Esophagus muscularis mucosa (tissue), 4 donors: ENCODE measurements at regions not wholly inside any gene's neighbourhood (a gene's known extent, or its start where the extent isn't known, plus 50 kb on each side); places are given as distances from the start of the nearest gene placed in this dataset.

Source experiments
- DNase-seq: peaks from one replicate; pipeline ENCODE4 v3.0.0-alpha.2; 2017; ENCODE audit errors: extremely low spot score
- H3K27ac ChIP-seq, 4 donors: fragments of 200-600 bp; sonication (generic); replicated peaks in 1 of 4; 1 replicate in 3 of 4; 2 replicates in 1 of 4; pipeline ENCODE4 v1.5.1; 2016 to 2019; ENCODE audit warnings: mild to moderate bottlenecking in 1 of 4
- H3K27me3 ChIP-seq, 4 donors: fragments of 200-600 bp; sonication (generic); one replicate each; pipeline versions ENCODE4 v1.5.1 to v1.6.0; 2016 to 2019
- H3K36me3 ChIP-seq, 4 donors: fragments of 200-600 bp; sonication (generic); one replicate each; pipeline ENCODE4 v1.5.1; 2016 to 2019
- H3K4me1 ChIP-seq, 4 donors: fragments of 200-600 bp; sonication (generic); one replicate each; pipeline ENCODE4 v1.5.1; 2016 to 2019
- H3K4me3 ChIP-seq, 4 donors: fragments of 200-600 bp; sonication (generic); 1 replicate in 2 of 4; 2 replicates in 2 of 4; pipeline ENCODE4 v1.5.1; 2016 to 2019; ENCODE audit warnings: mild to moderate bottlenecking in 4 of 4, moderate library complexity in 1 of 4
- H3K9me3 ChIP-seq, 4 donors: fragments of 200-600 bp; sonication (generic); 1 replicate in 3 of 4; 2 replicates in 1 of 4; pipeline ENCODE4 v1.5.1; 2016 to 2019
- CTCF ChIP-seq, 3 experiments: fragments of 200-600 bp in 2 of 3; fragments of 450-650 bp in 1 of 3; sonication (generic) in 2 of 3; IDR thresholded peaks; one replicate each; pipeline ENCODE4 v1.5.1; 2017 to 2019; ENCODE audit warnings: antibody characterized with exemption in 3 of 3, mild to moderate bottlenecking in 2 of 3, moderate library complexity in 1 of 3
- EP300 ChIP-seq: sonication (generic); formaldehyde crosslinking; IDR thresholded peaks from one replicate; pipeline ENCODE4 v1.6.1; 2017; ENCODE audit warnings: antibody characterized with exemption
- POLR2A ChIP-seq: fragments of 450-650 bp; IDR thresholded peaks from one replicate; pipeline ENCODE4 v1.6.1; 2017; ENCODE audit warnings: antibody characterized with exemption, moderate library complexity, mild to moderate bottlenecking, low read depth
- POLR2AphosphoS5 ChIP-seq, 2 donors: sonication (generic); formaldehyde crosslinking; IDR thresholded peaks; one replicate each; pipeline ENCODE4 v1.6.1; 2017; ENCODE audit warnings: antibody characterized with exemption in 2 of 2
- WGBS: methylation state at CpG from one replicate; pipeline ENCODE4 v1.1.5; 2018; 5-methylcytosine and 5-hydroxymethylcytosine counted together
- intact Hi-C: fragments of 100-400 bp; cut with DNase I; formaldehyde crosslinking; loops from one replicate; pipeline ENCODE4 v1.15.1; 2023

- Histone ChIP-seq H3K4me1 (peaks cover 0 to 13% (median 6%) of the 10 kb centered on the region in 4 donors), H3K27me3 (no peaks in the 10 kb centered on the region), H3K4me3 (no peak overlapping the region), H3K36me3 (peaks cover 0 to 5% (median 2%) of the 10 kb centered on the region in 4 donors), H3K27ac (no peak overlapping the region), H3K9me3 (no peaks in the 10 kb centered on the region)
- WGBS, result 100% methylated on average over 2 of the region's 13 CpGs
- no peak for DNase-seq
- intact Hi-C loops, result no loop called here
- TF ChIP-seq EP300 (no peak), POLR2A (no peak), POLR2AphosphoS5 (IDR thresholded peaks at IDR 0.05) (no peak), CTCF (IDR thresholded peaks at IDR 0.05) (no peak)
Measured at GRCh38 chr16:29317269-29317668, 89.2 kb downstream of the NPIPB11 start.

- 66% methylated on average over 11 of the region's 12 CpGs for WGBS
- peaks cover 0 to 5% (median 2%) of the 10 kb centered on the region in 4 donors for H3K36me3 ChIP-seq
- TF ChIP-seq CTCF (IDR thresholded peaks at IDR 0.05) (no peak), POLR2AphosphoS5 (IDR thresholded peaks at IDR 0.05) (no peak), EP300 (no peak), POLR2A (no peak)
- no peak overlapping the region for H3K27ac ChIP-seq
- no peaks in the 10 kb centered on the region for H3K9me3 ChIP-seq
- no peak for DNase-seq
- intact Hi-C loops, result no loop called here
- no peak overlapping the region for H3K4me3 ChIP-seq
- H3K4me1 ChIP-seq, result peaks cover 0 to 14% (median 6%) of the 10 kb centered on the region in 4 donors
- no peaks in the 10 kb centered on the region for H3K27me3 ChIP-seq
Measured at GRCh38 chr16:29316761-29317183, 89.7 kb downstream of the NPIPB11 start.

GRCh38 chr16:29315916-29316517, 90.5 kb downstream of the NPIPB11 start:
- no peak for DNase-seq
- Histone ChIP-seq H3K4me3 (no peak overlapping the region), H3K27me3 (no peaks in the 10 kb centered on the region), H3K36me3 (peaks cover 0 to 5% (median under 1%) of the 10 kb centered on the region in 4 donors), H3K4me1 (peaks cover 0 to 21% (median 6%) of the 10 kb centered on the region in 4 donors), H3K27ac (no peak overlapping the region), H3K9me3 (no peaks in the 10 kb centered on the region)
- 71% methylated on average over 9 of the region's 12 CpGs for WGBS
- TF ChIP-seq CTCF (IDR thresholded peaks at IDR 0.05), result peak in 2 of 3 experiments; percentile 21 to 27
- TF ChIP-seq EP300, result no peak
- no peak for TF ChIP-seq POLR2A
- TF ChIP-seq POLR2AphosphoS5 (IDR thresholded peaks at IDR 0.05), result no peak
- intact Hi-C loops, result no loop called here

GRCh38 chr16:29315046-29315445, 91.5 kb downstream of the NPIPB11 start:
- Histone ChIP-seq H3K27me3 (no peaks in the 10 kb centered on the region), H3K9me3 (no peaks in the 10 kb centered on the region), H3K36me3 (peaks cover 0 to 5% (median 0%) of the 10 kb centered on the region in 4 donors), H3K4me1 (peaks cover 0 to 23% (median 6%) of the 10 kb centered on the region in 4 donors), H3K27ac (no peak overlapping the region), H3K4me3 (no peak overlapping the region)
- WGBS, result 86% methylated on average over 5 of the region's 5 CpGs
- DNase-seq, result no peak
- TF ChIP-seq CTCF (IDR thresholded peaks at IDR 0.05), result no peak
- TF ChIP-seq EP300, result no peak
- no peak for TF ChIP-seq POLR2AphosphoS5 (IDR thresholded peaks at IDR 0.05)
- no peak for TF ChIP-seq POLR2A
- intact Hi-C loops, result no loop called here
